DOHH2 (cell line): ENCODE measurements at regions not wholly inside any gene's neighbourhood (a gene's known extent, or its start where the extent isn't known, plus 50 kb on each side); places are given as distances from the start of the nearest gene placed in this dataset.

ENCODE experiments used
- H3F3A ChIP-seq: fragments of 200-600 bp; sonication (generic), shearing (Covaris generic); 2 replicates; pipeline ENCODE4 v1.6.0; 2016; ENCODE audit warnings: antibody characterized with exemption, mild to moderate bottlenecking; ENCODE audit not compliant: control insufficient read depth, insufficient read depth
- H3K27ac ChIP-seq: fragments of 200-600 bp; sonication (generic); 2 replicates; pipeline ENCODE4 v1.5.1; 2014; ENCODE audit warnings: low read depth, mild to moderate bottlenecking, low read length, moderate library complexity
- H3K27me3 ChIP-seq: fragments of 200-600 bp; sonication (generic); 2 replicates; pipeline ENCODE4 v1.6.1; 2014; ENCODE audit warnings: mild to moderate bottlenecking, low read length, mixed read lengths; ENCODE audit not compliant: control insufficient read depth
- H3K36me3 ChIP-seq: fragments of 200-600 bp; sonication (generic); 2 replicates; pipeline ENCODE4 v1.6.1; 2014; ENCODE audit warnings: mild to moderate bottlenecking, low read length, moderate library complexity, mixed read lengths; ENCODE audit not compliant: control insufficient read depth
- H3K4me1 ChIP-seq: fragments of 200-600 bp; sonication (generic); 2 replicates; pipeline ENCODE4 v1.6.1; 2014; ENCODE audit warnings: mild to moderate bottlenecking, low read length, mixed read lengths; ENCODE audit not compliant: control insufficient read depth
- H3K4me2 ChIP-seq: fragments of 200-600 bp; sonication (generic); 2 replicates; pipeline ENCODE4 v1.6.0; 2014; ENCODE audit warnings: mild to moderate bottlenecking, low read length, moderate library complexity
- H3K4me3 ChIP-seq: fragments of 200-600 bp; sonication (generic); 2 replicates; pipeline ENCODE4 v1.5.1; 2014; ENCODE audit warnings: mild to moderate bottlenecking, low read length, mixed read lengths
- H3K79me2 ChIP-seq: fragments of 200-600 bp; sonication (generic); 2 replicates; pipeline ENCODE4 v1.6.1; 2014; ENCODE audit warnings: mild to moderate bottlenecking, low read length, mixed read lengths; ENCODE audit not compliant: control insufficient read depth
- H3K9me2 ChIP-seq: fragments of 200-600 bp; sonication (generic); replicated peaks from 2 replicates; pipeline ENCODE4 v1.6.1; 2014; ENCODE audit warnings: mild to moderate bottlenecking, low read length, mixed read lengths; ENCODE audit not compliant: control insufficient read depth
- H3K9me3 ChIP-seq: fragments of 200-600 bp; sonication (generic); 2 replicates; pipeline ENCODE4 v1.6.1; 2014; ENCODE audit warnings: antibody characterized with exemption, low read length, mixed read lengths; ENCODE audit not compliant: control insufficient read depth, insufficient read depth
- H4K20me1 ChIP-seq: fragments of 200-600 bp; sonication (generic); 2 replicates; pipeline ENCODE4 v1.6.0; 2014; ENCODE audit warnings: low read depth, mild to moderate bottlenecking, antibody characterized with exemption, low read length, moderate library complexity; ENCODE audit not compliant: control insufficient read depth, insufficient read depth
- EZH2phosphoT487 ChIP-seq: fragments of 200-600 bp; sonication (generic); IDR thresholded peaks from 2 replicates; pipeline ENCODE4 v1.6.1; 2017; ENCODE audit warnings: borderline replicate concordance, mild to moderate bottlenecking, antibody characterized with exemption, low read length, moderate library complexity, mixed read lengths
- TF ChIP-seq, protein P1 (sequence below): fragments of 200-600 bp; sonication (generic); IDR thresholded peaks from one replicate; pipeline ENCODE4 v1.5.1; 2014; ENCODE audit warnings: antibody characterized with exemption, mild to moderate bottlenecking, low read depth, low read length; ENCODE audit not compliant: poor library complexity, severe bottlenecking

DNA sequence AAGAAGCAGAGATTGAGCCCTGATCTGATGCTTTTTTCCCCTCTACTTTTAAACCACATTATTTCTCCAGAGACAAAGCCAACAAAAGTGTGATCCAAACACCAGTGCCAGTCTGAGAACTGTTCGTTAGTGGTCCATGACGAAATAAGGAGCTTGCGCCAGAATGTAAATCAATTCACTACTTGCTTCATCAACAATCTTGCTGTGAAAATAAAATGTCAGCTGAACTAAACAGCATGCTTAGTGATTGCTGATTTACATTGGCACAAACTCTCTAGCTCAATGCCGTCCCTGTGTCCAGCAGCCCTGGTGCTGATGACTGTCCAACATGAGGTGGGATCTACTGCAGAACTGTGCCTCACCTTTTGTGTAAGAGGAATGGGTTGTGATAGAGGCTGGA, 71.3 kb downstream of the SOX3 start:
- Histone ChIP-seq H3K27me3 (no peaks in the 10 kb centered on the region), H3K4me3 (no peak overlapping the region), H3K4me2 (no peak overlapping the region), H3K9me3 (no peaks in the 10 kb centered on the region), H3K4me1 (no peaks in the 10 kb centered on the region), H3K79me2 (no peaks in the 10 kb centered on the region), H4K20me1 (no peaks in the 10 kb centered on the region), H3F3A (no peaks in the 10 kb centered on the region), H3K36me3 (no peaks in the 10 kb centered on the region), H3K9me2 (no peaks in the 10 kb centered on the region), H3K27ac (no peak overlapping the region)
- TF ChIP-seq, protein P1, sequence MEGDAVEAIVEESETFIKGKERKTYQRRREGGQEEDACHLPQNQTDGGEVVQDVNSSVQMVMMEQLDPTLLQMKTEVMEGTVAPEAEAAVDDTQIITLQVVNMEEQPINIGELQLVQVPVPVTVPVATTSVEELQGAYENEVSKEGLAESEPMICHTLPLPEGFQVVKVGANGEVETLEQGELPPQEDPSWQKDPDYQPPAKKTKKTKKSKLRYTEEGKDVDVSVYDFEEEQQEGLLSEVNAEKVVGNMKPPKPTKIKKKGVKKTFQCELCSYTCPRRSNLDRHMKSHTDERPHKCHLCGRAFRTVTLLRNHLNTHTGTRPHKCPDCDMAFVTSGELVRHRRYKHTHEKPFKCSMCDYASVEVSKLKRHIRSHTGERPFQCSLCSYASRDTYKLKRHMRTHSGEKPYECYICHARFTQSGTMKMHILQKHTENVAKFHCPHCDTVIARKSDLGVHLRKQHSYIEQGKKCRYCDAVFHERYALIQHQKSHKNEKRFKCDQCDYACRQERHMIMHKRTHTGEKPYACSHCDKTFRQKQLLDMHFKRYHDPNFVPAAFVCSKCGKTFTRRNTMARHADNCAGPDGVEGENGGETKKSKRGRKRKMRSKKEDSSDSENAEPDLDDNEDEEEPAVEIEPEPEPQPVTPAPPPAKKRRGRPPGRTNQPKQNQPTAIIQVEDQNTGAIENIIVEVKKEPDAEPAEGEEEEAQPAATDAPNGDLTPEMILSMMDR, result no peak
- no peak for TF ChIP-seq EZH2phosphoT487

DNA sequence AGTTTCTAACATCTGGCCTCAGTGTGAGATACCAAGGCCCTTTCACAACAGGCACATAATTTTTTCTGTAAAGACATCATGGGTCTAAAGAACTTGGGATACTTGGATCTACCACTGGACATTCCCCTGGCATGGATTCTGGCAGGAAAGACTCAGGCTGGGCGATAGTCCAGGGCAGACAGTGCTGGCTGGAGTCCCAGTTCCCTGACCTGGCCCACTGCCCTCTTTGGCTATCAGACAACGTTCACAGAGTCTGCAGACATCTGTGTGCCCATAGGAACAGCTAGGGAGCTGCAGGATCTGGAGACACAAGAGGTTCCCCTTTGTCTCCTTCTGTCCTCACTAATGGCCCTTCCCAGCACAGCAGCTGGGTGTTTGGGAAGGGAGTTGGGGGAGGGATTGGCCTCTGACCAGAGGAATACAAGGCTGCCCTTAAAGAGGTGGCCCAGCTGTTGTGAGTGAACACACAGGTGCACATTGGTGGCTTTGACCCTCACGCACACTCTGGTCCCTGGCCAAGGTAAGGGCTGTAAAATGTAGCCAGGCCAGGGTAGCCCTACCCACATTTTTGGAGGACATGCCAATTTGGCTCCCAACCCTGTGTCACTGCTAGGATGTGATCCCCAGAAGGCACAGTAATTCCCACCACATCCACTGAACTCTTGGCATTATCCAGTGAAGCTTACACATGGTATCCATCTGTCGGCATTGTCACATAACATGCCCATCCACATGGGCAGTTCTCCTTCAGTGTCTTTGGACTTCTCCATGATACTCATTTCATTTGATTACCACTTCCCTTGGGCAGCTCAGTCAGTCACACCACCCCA, 72.3 kb downstream of the SOX3 start:
- Histone ChIP-seq H3F3A (no peaks in the 10 kb centered on the region), H3K27me3 (no peaks in the 10 kb centered on the region), H3K4me2 (no peak overlapping the region), H3K9me3 (no peaks in the 10 kb centered on the region), H4K20me1 (no peaks in the 10 kb centered on the region), H3K27ac (no peak overlapping the region), H3K36me3 (no peaks in the 10 kb centered on the region), H3K9me2 (no peaks in the 10 kb centered on the region), H3K4me3 (no peak overlapping the region), H3K79me2 (no peaks in the 10 kb centered on the region), H3K4me1 (no peaks in the 10 kb centered on the region)
- TF ChIP-seq EZH2phosphoT487, result no peak

DNA sequence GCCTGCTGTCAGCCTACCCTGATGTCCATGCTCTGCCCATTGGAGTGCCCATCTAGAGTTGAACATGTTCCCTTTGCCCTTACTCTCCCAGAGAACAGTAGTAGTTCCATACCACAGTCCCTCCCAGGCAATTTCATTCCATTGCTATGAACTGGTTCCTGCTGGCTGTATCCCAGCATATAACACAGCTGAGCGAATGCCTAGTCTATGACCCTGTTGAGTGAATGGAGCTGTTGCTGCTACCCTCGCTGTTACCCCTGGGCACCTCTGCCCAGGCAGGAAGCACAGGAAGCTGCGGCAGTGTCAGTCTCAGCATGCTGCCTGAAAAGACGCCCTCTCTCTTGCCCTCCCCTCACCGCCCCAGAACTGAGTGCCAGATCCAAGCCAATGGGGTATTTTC, 73.3 kb downstream of the SOX3 start:
- no peaks in the 10 kb centered on the region for H3K27me3 ChIP-seq
- H3K9me3 ChIP-seq, result no peaks in the 10 kb centered on the region
- no peaks in the 10 kb centered on the region for H3K9me2 ChIP-seq
- TF ChIP-seq, protein P1, result no peak
- TF ChIP-seq EZH2phosphoT487, result no peak
- H3K4me1 ChIP-seq, result no peaks in the 10 kb centered on the region
- no peaks in the 10 kb centered on the region for H3K36me3 ChIP-seq
- H3K4me2 ChIP-seq, result no peak overlapping the region
- H3K4me3 ChIP-seq, result no peak overlapping the region
- H3F3A ChIP-seq, result no peaks in the 10 kb centered on the region
- no peaks in the 10 kb centered on the region for H4K20me1 ChIP-seq
- no peaks in the 10 kb centered on the region for H3K79me2 ChIP-seq
- no peak overlapping the region for H3K27ac ChIP-seq

DNA sequence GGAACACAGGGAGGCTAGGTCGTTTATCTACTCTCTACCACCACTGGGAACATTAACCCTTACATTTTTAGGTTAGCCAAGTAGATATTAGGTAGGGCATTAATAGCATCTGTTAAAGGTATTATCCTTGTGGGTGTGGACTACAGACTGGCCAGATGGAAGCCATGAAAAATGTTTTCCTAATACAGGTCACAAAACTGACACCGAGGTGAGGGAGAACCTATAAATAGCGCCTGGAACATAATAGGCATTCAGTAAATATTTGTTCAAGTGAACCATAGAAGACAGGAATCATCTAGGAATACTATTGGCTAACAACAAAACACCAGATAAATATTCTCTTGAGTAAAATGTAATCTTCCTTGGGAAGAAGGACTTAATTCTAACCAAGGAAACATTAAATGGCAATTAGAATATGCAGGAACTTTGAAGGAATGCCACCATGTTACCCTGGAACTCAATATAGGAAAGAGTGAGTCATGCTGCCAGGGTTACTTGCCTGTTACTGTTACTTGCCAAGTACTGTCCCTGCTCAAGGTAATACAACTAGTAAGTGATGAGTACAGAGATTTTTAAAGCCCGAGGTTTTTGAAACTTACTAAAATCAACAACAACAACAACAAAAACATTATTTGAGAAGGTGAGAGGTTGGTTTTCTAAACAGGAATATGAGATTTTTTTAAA, 79.0 kb downstream of the SOX3 start:
- Histone ChIP-seq H3K9me3 (no peaks in the 10 kb centered on the region), H3K4me2 (no peak overlapping the region), H3K79me2 (no peaks in the 10 kb centered on the region), H3K36me3 (no peaks in the 10 kb centered on the region), H3F3A (no peaks in the 10 kb centered on the region), H3K27ac (no peak overlapping the region), H4K20me1 (no peaks in the 10 kb centered on the region), H3K4me1 (no peaks in the 10 kb centered on the region), H3K9me2 (no peaks in the 10 kb centered on the region), H3K27me3 (no peaks in the 10 kb centered on the region), H3K4me3 (no peak overlapping the region)
- no peak for TF ChIP-seq EZH2phosphoT487
- TF ChIP-seq, protein P1, result no peak
